Esophagus squamous epithelium (tissue), 4 donors: ENCODE measurements at regions not wholly inside any gene's neighbourhood (a gene's known extent, or its start where the extent isn't known, plus 50 kb on each side); places are given as distances from the start of the nearest gene placed in this dataset.

ENCODE experiments used
- CTCF ChIP-seq, 6 experiments: fragments of 450-650 bp in 4 of 6; fragments of 200-600 bp in 2 of 6; sonication (generic) in 2 of 6; IDR thresholded peaks; one replicate each; pipeline ENCODE4 v1.5.1; 2016 to 2019; ENCODE audit warnings: antibody characterized with exemption in 6 of 6, mild to moderate bottlenecking in 4 of 6, moderate library complexity in 4 of 6
- POLR2A ChIP-seq, 4 donors: fragments of 450-650 bp; IDR thresholded peaks; one replicate each; pipeline ENCODE4 v1.6.1; 2017; ENCODE audit warnings: antibody characterized with exemption in 4 of 4, mild to moderate bottlenecking in 4 of 4, moderate library complexity in 3 of 4

GRCh38 chr3:63126530-63126929 is 151.6 kb upstream of the SYNPR start:
- TF ChIP-seq CTCF (IDR thresholded peaks at IDR 0.05) (no peak), POLR2A (IDR thresholded peaks at IDR 0.05) (no peak)
